ENCODE measurements at regions not wholly inside any gene's neighbourhood (a gene's known extent, or its start where the extent isn't known, plus 50 kb on each side); places are given as distances from the start of the nearest gene placed in this dataset.

GRCh38 chr3:177282119-177282655 is 84.9 kb upstream of the TBL1XR1 start:
- Histone ChIP-seq H3K9me3 (ENCODE audit: insufficient read depth, low read depth, low read length) (no peaks in the 10 kb centered on the region), H3K27me3 (ENCODE audit: insufficient read depth, low read length) (no peaks in the 10 kb centered on the region)

GRCh38 chr3:177283983-177284382 is 86.7 kb upstream of the TBL1XR1 start:
- H3K27me3 ChIP-seq (ENCODE audit: insufficient read depth, low read length): no peaks in the 10 kb centered on the region
- H3K36me3 ChIP-seq (ENCODE audit: insufficient read depth, low read depth, low read length): no peaks in the 10 kb centered on the region
- H3K27ac ChIP-seq (ENCODE audit: low read length): no peak overlapping the region
- H3K9ac ChIP-seq (ENCODE audit: low read depth, low read length): 0 out of 2 replicates have a peak overlapping the region, but pooled peaks have one; percentile 23
- H3K4me3 ChIP-seq (ENCODE audit: low read length): peak overlapping the region; percentile 36; the same call in 1 of the 2 replicates
- H3K4me1 ChIP-seq (ENCODE audit: insufficient read depth, low read length): peaks cover 31% of the 10 kb centered on the region
- H3K9me3 ChIP-seq (ENCODE audit: insufficient read depth, low read depth, low read length): no peaks in the 10 kb centered on the region

More at GRCh38 chr3:177282119-177282655, 84.9 kb upstream of the TBL1XR1 start:
- Histone ChIP-seq H3K9ac (ENCODE audit: low read depth, low read length) (peak overlapping the region; percentile 4; the same call in 1 of the 2 replicates), H3K36me3 (ENCODE audit: insufficient read depth, low read depth, low read length) (no peaks in the 10 kb centered on the region), H3K27ac (ENCODE audit: low read length) (no peak overlapping the region), H3K4me3 (ENCODE audit: low read length) (no peak overlapping the region), H3K4me1 (ENCODE audit: insufficient read depth, low read length) (peaks cover 33% of the 10 kb centered on the region)

- no peak overlapping the region for H3K27ac ChIP-seq (ENCODE audit: low read length)
- no peaks in the 10 kb centered on the region for H3K9me3 ChIP-seq (ENCODE audit: insufficient read depth, low read depth, low read length)
- H3K4me3 ChIP-seq (ENCODE audit: low read length): peak overlapping the region; percentile 36; the same call in 1 of the 2 replicates
- H3K36me3 ChIP-seq (ENCODE audit: insufficient read depth, low read depth, low read length): no peaks in the 10 kb centered on the region
- H3K27me3 ChIP-seq (ENCODE audit: insufficient read depth, low read length): no peaks in the 10 kb centered on the region
- H3K9ac ChIP-seq (ENCODE audit: low read depth, low read length): 0 out of 2 replicates have a peak overlapping the region, but pooled peaks have one; percentile 23
- H3K4me1 ChIP-seq (ENCODE audit: insufficient read depth, low read length): peaks cover 26% of the 10 kb centered on the region
Observed at GRCh38 chr3:177284383-177284881, 87.2 kb upstream of the TBL1XR1 start.

- Histone ChIP-seq H3K36me3 (ENCODE audit: insufficient read depth, low read depth, low read length) (no peaks in the 10 kb centered on the region), H3K27me3 (ENCODE audit: insufficient read depth, low read length) (no peaks in the 10 kb centered on the region), H3K4me3 (ENCODE audit: low read length) (no peak overlapping the region), H3K4me1 (ENCODE audit: insufficient read depth, low read length) (peaks cover 25% of the 10 kb centered on the region; the same call in 1 of the 2 replicates), H3K27ac (ENCODE audit: low read length) (no peak overlapping the region), H3K9me3 (ENCODE audit: insufficient read depth, low read depth, low read length) (no peaks in the 10 kb centered on the region), H3K9ac (ENCODE audit: low read depth, low read length) (no peak overlapping the region)
Observed at GRCh38 chr3:177286034-177286433, 88.8 kb upstream of the TBL1XR1 start.

- no peak overlapping the region for H3K4me3 ChIP-seq (ENCODE audit: low read length)
- no peak overlapping the region for H3K9ac ChIP-seq (ENCODE audit: low read depth, low read length)
- no peak overlapping the region for H3K27ac ChIP-seq (ENCODE audit: low read length)
- no peaks in the 10 kb centered on the region for H3K9me3 ChIP-seq (ENCODE audit: insufficient read depth, low read depth, low read length)
- no peaks in the 10 kb centered on the region for H3K36me3 ChIP-seq (ENCODE audit: insufficient read depth, low read depth, low read length)
- no peaks in the 10 kb centered on the region for H3K27me3 ChIP-seq (ENCODE audit: insufficient read depth, low read length)
- peaks cover 14% of the 10 kb centered on the region; the same call in 1 of the 2 replicates for H3K4me1 ChIP-seq (ENCODE audit: insufficient read depth, low read length)
Observed at GRCh38 chr3:177287231-177287630, 89.9 kb upstream of the TBL1XR1 start.

DNA sequence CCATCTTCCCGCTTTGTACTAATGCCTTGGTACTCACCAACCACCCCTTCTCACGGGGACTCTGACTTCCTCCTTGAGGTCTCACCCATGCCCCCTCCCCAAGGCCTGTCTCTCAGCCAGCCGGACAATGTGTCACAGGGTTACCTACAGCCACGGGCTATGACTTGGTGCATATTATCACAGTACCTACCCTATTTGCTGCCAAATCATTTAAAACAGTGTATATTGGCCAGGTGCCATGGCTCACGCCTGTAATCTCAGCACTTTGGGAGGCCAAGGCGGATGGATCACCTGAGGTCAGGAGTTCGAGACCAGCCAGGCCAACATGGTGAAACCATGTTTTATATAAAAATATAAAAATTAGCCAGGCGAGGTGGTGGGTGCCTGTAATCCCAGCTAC is 93.4 kb upstream of the TBL1XR1 start:
- H3K9ac ChIP-seq (ENCODE audit: low read depth, low read length): no peak overlapping the region
- H3K4me3 ChIP-seq (ENCODE audit: low read length): no peak overlapping the region
- no peaks in the 10 kb centered on the region for H3K36me3 ChIP-seq (ENCODE audit: insufficient read depth, low read depth, low read length)
- H3K4me1 ChIP-seq (ENCODE audit: insufficient read depth, low read length): no peaks in the 10 kb centered on the region; the same call in 1 of the 2 replicates
- no peak overlapping the region for H3K27ac ChIP-seq (ENCODE audit: low read length)
- H3K27me3 ChIP-seq (ENCODE audit: insufficient read depth, low read length): no peaks in the 10 kb centered on the region
- no peaks in the 10 kb centered on the region for H3K9me3 ChIP-seq (ENCODE audit: insufficient read depth, low read depth, low read length)

- H3K27me3 ChIP-seq (ENCODE audit: insufficient read depth, low read length): no peaks in the 10 kb centered on the region
- no peak overlapping the region for H3K27ac ChIP-seq (ENCODE audit: low read length)
- no peak overlapping the region for H3K4me3 ChIP-seq (ENCODE audit: low read length)
- H3K9ac ChIP-seq (ENCODE audit: low read depth, low read length): no peak overlapping the region
- H3K9me3 ChIP-seq (ENCODE audit: insufficient read depth, low read depth, low read length): no peaks in the 10 kb centered on the region
- no peaks in the 10 kb centered on the region for H3K4me1 ChIP-seq (ENCODE audit: insufficient read depth, low read length)
- H3K36me3 ChIP-seq (ENCODE audit: insufficient read depth, low read depth, low read length): no peaks in the 10 kb centered on the region
Observed at GRCh38 chr3:177294221-177294620, 96.9 kb upstream of the TBL1XR1 start.

DNA sequence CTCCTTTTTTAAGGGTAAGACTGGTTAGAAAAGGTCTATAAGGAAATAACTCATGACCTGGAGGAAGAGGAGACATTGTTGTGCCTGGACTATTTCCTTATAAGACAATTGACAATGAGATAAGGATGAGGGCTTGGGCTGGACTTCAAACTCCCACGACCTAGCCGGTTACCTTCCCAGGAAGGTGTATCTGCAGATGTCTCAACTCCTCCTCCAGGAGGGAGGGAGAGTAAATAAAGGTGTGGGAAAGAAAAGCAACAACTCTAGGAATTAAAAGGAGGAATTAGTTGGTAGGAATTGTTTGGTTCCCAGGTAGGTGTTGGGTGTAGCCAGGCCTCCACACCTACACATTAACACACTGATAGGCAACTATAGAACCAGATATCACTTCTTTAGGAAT is 97.8 kb upstream of the TBL1XR1 start:
- no peaks in the 10 kb centered on the region for H3K4me1 ChIP-seq (ENCODE audit: insufficient read depth, low read length)
- no peaks in the 10 kb centered on the region for H3K9me3 ChIP-seq (ENCODE audit: insufficient read depth, low read depth, low read length)
- H3K27ac ChIP-seq (ENCODE audit: low read length): no peak overlapping the region
- no peaks in the 10 kb centered on the region for H3K36me3 ChIP-seq (ENCODE audit: insufficient read depth, low read depth, low read length)
- no peak overlapping the region for H3K4me3 ChIP-seq (ENCODE audit: low read length)
- no peaks in the 10 kb centered on the region for H3K27me3 ChIP-seq (ENCODE audit: insufficient read depth, low read length)
- H3K9ac ChIP-seq (ENCODE audit: low read depth, low read length): no peak overlapping the region

GRCh38 chr3:177299250-177299649 is 102.0 kb upstream of the TBL1XR1 start:
- no peaks in the 10 kb centered on the region for H3K36me3 ChIP-seq (ENCODE audit: insufficient read depth, low read depth, low read length)
- no peaks in the 10 kb centered on the region for H3K27me3 ChIP-seq (ENCODE audit: insufficient read depth, low read length)
- H3K27ac ChIP-seq (ENCODE audit: low read length): no peak overlapping the region
- no peak overlapping the region for H3K9ac ChIP-seq (ENCODE audit: low read depth, low read length)
- H3K4me3 ChIP-seq (ENCODE audit: low read length): no peak overlapping the region
- H3K4me1 ChIP-seq (ENCODE audit: insufficient read depth, low read length): no peaks in the 10 kb centered on the region
- no peaks in the 10 kb centered on the region for H3K9me3 ChIP-seq (ENCODE audit: insufficient read depth, low read depth, low read length)

DNA sequence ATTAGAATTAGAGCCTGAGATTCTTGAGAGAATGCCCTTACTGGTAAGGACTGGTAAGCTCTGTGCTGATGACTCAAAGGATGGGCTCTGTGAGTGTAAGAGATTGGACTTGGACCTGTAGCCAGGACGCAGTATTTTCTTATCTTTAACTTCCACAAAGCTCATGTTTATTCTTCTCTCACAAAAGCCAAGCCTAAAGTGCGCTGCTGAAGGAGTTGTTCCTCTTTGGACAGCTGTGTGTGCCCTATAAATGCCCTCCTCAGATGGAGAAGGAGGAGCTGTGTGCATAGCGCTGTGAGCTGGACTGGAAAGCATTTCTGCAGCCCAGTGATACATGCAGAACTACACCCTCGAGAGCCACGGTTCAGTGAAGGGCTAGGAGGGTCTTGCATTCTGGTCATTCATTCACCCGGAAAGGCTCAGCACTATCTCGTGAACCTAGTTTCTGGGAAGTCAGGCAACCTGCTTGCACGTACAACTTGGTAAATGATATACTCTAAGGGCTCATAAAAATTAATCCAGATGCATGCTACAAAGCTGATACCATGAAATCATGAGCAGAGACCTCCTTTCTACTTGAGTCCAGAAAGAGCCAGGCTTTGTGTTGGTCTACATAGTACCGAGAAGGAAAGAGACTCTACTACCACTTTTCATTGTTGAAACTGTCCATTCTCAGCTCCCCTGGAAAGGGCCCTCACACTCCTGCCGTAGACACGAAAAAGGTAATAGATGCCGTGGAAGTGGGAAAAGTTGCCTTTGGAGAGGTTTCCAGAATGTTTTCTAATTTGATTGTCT is 103.0 kb upstream of the TBL1XR1 start:
- H3K4me3 ChIP-seq (ENCODE audit: low read length): no peak overlapping the region
- no peaks in the 10 kb centered on the region for H3K4me1 ChIP-seq (ENCODE audit: insufficient read depth, low read length)
- H3K27me3 ChIP-seq (ENCODE audit: insufficient read depth, low read length): no peaks in the 10 kb centered on the region
- no peak overlapping the region for H3K27ac ChIP-seq (ENCODE audit: low read length)
- no peaks in the 10 kb centered on the region for H3K36me3 ChIP-seq (ENCODE audit: insufficient read depth, low read depth, low read length)
- H3K9ac ChIP-seq (ENCODE audit: low read depth, low read length): no peak overlapping the region
- H3K9me3 ChIP-seq (ENCODE audit: insufficient read depth, low read depth, low read length): no peaks in the 10 kb centered on the region

DNA sequence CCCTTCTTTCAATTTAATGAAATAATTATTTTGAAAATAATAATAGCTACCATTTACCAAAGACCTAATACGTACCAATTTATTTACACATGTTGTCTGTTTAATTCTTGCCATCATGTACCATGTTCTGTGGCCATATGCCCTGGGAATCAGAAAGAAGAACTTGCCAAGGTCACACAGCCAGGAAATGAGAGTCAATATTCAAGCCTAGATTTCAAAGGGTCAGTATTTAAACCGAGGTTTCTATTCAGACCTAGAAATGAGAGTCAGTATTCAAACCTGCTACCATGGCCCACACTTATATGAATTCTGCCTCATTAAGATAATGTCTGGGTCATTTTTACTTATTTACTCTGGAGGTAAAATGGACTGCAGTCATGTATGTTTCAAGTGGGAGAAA is 103.6 kb upstream of the TBL1XR1 start:
- H3K9me3 ChIP-seq (ENCODE audit: insufficient read depth, low read depth, low read length): no peaks in the 10 kb centered on the region
- no peaks in the 10 kb centered on the region for H3K36me3 ChIP-seq (ENCODE audit: insufficient read depth, low read depth, low read length)
- H3K27ac ChIP-seq (ENCODE audit: low read length): no peak overlapping the region
- H3K4me1 ChIP-seq (ENCODE audit: insufficient read depth, low read length): no peaks in the 10 kb centered on the region
- no peaks in the 10 kb centered on the region for H3K27me3 ChIP-seq (ENCODE audit: insufficient read depth, low read length)
- H3K4me3 ChIP-seq (ENCODE audit: low read length): no peak overlapping the region
- no peak overlapping the region for H3K9ac ChIP-seq (ENCODE audit: low read depth, low read length)

- Histone ChIP-seq H3K27me3 (ENCODE audit: insufficient read depth, low read length) (no peaks in the 10 kb centered on the region), H3K27ac (ENCODE audit: low read length) (no peak overlapping the region), H3K4me3 (ENCODE audit: low read length) (no peak overlapping the region), H3K9me3 (ENCODE audit: insufficient read depth, low read depth, low read length) (no peaks in the 10 kb centered on the region), H3K9ac (ENCODE audit: low read depth, low read length) (no peak overlapping the region), H3K4me1 (ENCODE audit: insufficient read depth, low read length) (no peaks in the 10 kb centered on the region), H3K36me3 (ENCODE audit: insufficient read depth, low read depth, low read length) (no peaks in the 10 kb centered on the region)
Observed at GRCh38 chr3:177306252-177306651, 109.0 kb upstream of the TBL1XR1 start.
